CD4-positive, alpha-beta T cell treated with Interleukin-4 for 1 hour (primary cell): ENCODE measurements at regions not wholly inside any gene's neighbourhood (a gene's known extent, or its start where the extent isn't known, plus 50 kb on each side); places are given as distances from the start of the nearest gene placed in this dataset.

ENCODE experiments used
- DNase-seq, 2 donors: peaks; one replicate each; pipeline ENCODE4 v3.0.0-alpha.2; 2020 to 2022

DNA sequence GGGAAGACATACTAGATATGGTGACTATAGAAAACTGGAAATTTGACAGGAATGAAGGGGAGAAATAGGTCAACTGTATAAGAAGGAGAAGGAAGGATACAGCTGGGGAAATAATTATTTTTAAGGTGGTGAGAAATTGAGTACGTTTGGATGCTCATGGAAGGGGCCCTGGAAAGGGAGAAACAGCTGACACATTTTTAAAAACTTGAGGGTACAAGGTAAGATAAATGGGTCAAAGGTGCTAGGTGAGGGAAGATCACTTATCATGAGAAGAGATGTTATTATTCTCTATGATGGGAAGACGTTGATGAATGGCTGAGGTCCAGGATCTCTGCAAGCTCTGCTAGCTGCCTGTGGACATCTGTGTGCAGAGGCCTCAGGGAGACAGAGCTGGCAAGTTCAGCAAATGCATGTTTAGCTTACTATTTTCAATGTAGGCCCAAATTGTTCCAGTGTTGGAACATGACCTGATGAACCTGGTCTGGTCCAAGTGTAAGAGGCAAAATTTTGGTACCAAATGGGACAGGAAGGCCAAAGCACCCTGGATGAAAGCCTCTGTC is 181.7 kb downstream of the MTRR start:
- no peak for DNase-seq

DNA sequence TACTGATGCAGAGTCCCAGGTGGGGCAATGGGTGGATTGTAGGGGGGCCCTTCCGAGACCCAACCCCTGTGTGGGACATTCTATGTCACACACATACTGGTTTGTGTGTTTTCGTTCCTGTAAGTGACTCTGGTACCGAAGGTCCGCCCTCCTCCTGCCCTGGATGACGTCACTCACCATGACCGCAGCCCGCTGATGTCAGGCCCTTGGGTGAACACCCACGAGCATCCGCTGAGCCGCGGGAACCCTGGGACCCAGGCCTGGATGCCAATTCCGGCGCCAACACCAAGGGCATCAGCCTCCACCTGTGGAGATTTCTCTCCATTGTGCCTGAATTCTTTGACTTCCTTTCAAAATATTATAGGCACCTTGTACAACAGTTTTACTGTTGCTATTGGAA is 184.3 kb downstream of the MTRR start:
- no peak for DNase-seq

- DNase-seq = no peak
Observed at GRCh38 chr5:8057769-8058168, 188.8 kb downstream of the MTRR start.

DNA sequence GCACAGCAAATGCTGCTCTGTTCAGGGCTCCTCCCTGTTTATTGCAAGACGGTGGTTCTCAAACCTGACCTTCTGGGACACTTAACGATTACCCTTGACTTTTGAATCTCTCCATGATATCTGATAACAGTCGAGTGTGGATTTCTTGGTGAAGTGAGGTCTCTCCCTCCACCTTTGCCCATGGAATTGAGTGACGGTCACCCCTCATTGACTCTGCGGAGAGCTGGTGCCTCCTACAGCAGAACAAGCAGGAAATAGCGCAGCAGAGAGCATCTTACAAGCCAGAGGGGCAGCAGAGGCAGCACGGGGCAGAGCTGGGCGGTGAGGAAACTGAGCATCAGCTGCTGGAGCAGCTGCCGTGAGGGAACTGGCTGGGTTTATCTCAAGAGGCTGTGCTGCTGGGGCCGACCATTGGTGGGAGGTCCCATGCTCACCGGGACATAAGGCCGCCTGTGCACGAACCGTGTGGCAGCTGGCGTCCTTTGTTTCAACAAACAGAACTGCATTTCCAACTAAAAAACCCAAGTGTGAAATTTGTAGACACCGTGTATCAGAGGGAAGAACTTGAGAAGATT is 189.8 kb downstream of the MTRR start:
- DNase-seq = no peak

DNA sequence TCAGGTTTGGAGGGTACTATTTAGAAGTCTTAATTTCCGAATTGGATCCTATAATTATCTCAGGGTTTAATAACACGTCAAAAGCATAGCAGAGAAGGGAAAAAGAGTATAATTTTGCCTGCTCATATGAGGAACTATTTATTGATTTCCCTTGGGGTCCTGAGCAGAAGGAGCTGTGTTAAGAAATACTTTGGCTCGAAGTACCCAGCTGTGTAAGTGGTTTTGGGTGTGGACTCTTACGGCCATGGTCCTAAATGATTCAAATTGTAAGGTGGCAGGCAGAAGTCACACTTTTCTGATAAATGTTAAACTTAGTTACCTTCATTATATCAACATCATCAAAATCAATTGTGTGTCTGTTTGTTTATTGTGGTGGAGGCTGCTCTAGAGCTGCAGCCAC is 190.4 kb downstream of the MTRR start:
- no peak for DNase-seq

DNA sequence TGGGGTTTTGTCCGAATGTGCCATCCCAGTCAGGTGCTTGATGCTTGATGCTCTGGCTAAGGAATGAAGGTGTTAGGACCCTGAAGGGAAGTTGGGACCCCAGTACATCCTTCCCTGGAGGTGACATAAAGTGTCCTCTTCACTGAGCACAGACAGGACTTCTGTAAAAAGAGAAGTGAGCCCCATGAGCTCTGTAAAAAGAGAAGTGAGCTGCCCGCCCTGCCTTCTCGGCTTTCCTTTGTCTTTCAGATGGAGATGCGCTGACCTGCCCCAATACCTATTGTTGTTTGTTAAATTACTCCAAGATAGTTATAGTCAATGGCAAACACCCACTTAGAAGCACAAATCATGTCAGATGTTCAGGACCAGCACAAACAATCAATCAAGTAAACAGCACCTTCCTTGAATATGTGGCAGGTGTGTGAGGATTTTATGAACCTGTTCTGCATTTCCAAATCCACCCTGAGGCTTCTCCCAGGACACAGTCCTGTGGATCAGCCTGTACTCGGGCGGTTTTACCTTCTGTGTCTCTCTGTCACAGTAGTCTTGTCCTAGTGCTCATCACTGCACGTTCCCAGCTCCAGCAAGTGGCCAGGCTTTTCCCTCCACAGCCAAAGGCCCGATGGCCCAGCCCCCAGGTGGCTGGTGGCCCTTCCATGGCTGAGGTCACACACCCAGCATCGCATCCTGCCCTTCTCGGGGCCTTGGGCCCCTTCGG is 191.4 kb downstream of the MTRR start:
- DNase-seq = no peak

DNA sequence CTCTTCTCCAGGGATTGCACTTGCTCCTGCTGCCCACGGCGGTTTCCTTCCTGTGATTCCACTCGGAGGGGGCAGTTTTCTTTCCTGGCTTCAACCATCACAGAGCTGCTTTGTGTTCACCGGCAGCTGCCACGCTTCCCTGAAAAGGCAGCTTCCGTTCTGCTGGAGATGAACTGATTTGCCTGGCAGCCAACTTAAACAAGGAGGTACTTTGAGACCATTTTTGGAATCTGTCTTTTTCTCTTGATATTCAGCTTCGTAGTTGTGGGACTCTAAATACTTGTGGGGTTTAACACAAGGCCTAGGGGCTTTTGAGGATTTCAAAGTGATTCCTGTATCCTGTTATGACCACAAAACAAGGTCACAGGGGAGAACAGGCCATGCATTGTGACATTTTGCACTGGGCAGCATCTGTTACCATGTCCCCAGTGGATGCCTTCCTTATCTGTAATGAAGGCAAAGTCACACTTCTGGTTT is 192.0 kb downstream of the MTRR start:
- DNase-seq = no peak

DNA sequence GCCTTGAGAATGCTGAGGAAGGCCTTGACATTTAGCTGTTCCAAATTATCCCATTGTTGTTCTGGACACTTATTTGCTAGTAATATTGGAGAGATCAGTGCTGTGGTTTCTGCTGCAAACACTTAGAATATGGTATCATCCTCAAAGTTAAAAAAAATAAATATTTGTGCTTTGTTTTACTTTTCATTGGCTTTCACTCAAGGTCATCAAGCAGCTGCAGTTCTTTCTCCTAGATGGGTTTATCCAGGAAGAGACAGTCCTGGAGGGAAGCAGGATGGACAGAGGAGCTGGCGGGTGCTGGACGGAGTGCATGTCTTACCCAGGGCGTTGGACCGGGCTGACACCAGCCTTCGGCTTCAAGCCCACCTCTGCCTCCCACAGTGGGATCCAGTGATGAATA is 193.6 kb downstream of the MTRR start:
- no peak for DNase-seq

DNA sequence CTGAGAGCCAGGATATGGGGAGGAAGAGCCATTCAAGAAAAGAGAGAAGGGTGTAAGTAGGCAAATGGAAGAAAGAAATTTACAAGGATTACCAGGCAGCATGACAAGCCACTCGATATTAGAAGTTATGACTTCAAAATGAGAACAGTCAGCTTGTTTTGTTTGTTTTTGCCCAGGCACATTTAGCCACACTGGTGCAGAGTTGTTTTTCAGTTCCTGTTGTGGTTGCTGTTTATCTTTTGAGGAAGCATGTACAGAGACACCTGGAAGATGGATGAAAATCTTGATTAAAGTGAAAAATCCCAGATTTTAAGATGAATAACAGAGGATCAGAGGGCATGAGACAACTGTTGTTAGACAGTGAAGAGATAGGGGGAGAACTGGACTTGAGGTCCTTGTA is 199.1 kb downstream of the MTRR start:
- no peak for DNase-seq

DNA sequence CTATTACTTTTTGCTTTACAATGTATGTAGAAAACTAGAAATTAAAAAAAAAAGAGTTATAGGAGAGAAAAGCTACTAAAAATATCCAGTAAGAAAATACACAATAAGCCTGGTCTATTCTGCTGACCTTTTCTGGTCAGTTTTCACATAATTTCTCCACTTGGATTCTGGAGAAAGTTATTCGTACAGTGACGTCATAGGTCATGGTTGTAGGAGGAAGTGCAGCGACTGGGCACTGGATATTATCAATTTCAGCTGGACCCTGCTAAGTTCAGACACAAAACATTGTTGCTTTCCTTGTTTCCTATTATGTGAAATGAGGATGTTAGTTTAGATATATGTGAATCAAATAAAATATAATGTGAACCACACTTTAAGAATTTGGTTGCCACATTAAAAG is 201.2 kb downstream of the MTRR start:
- DNase-seq = no peak

GRCh38 chr5:8079056-8079455 is 210.1 kb downstream of the MTRR start:
- DNase-seq = no peak

DNA sequence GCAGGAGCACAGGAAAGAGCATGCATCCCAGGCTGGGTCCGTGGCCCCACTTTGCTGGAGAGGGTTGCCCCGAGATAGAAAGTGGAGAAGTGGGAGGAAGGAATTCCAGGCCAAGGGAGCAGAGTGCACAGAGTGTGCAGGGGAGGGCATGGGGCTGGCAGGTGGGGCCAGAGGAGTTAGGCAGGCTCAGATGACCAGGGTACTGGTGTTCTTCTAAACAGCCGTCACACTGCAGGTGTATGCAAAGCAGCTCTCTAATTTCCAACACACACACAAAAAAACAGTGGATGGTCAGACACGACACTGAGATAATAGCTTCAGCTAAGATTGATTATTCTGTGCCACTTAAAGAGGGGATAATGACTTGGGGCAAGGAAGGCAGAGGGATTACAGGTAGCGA is 212.2 kb downstream of the MTRR start:
- no peak for DNase-seq

- no peak for DNase-seq
Observed at GRCh38 chr5:8093669-8094068, 224.7 kb downstream of the MTRR start.

DNA sequence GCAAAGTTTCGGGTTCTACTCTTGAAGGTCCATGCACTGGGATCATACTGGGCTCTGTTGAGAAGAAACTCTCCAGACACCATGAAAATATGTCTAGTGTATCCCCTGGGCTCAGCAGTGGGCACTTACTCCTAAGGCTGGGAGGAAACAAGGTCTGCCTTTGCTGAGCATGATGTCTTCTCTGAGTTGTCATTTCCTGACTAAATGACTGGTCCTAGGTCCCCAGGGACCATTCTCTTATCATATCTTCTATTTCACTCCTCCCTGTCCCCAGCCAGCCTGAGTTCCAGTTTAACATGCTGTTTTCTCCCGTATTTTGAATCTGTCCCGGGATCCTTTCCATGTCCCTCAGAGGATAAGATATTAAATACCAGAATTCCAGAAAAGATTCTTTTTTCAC is 225.4 kb downstream of the MTRR start:
- no peak for DNase-seq

- DNase-seq = no peak
Observed at GRCh38 chr5:8097146-8097545, 228.2 kb downstream of the MTRR start.

- no peak for DNase-seq
Observed at GRCh38 chr5:8098081-8098480, 229.1 kb downstream of the MTRR start.

GRCh38 chr5:8102714-8103113 is 233.8 kb downstream of the MTRR start:
- DNase-seq = no peak

GRCh38 chr5:8114597-8115266 is 245.8 kb downstream of the MTRR start:
- DNase-seq = no peak

GRCh38 chr5:8123559-8123958 is 254.6 kb downstream of the MTRR start:
- DNase-seq = no peak

DNA sequence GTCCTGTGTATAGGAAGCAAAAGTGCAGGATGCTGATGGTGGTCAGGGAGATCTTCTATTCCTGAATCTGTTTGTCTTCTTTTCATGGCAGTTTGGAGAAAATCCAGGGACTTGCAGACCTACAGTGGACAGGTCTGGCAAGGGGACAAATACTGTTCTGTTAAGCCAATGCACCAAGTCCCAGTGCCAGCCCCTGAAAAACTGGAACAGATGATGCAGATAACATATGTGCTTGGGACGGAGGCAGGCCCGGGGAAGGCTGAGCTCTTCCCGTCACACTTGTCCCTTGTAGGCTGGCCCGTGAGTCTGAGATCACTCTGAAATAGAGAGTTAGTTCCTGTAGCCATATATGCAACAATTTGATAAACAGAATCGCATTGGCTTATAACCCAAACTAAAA is 265.7 kb downstream of the MTRR start:
- DNase-seq = no peak

GRCh38 chr5:8135742-8136141 is 266.8 kb downstream of the MTRR start:
- no peak for DNase-seq

DNA sequence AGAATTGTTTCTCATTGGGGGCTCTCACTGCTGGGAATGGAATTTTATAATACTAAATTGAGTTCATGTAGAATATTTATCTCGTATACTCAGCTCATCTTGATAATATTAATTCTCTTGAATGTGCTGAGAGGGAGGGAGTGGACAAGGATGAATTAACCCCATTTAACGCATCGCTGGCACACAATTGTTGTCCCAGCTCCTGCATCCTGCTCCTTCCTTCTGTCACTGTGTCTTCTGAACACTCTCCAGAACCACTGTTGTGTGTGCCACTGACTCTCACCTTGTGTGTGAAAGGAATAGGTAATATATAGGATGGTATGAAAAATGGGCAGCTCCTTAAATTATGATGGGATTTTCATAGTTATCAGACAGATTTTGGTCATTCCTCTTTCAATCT is 267.3 kb downstream of the MTRR start:
- no peak for DNase-seq

- DNase-seq = no peak
Observed at GRCh38 chr5:8137941-8138550, 269.1 kb downstream of the MTRR start.

DNA sequence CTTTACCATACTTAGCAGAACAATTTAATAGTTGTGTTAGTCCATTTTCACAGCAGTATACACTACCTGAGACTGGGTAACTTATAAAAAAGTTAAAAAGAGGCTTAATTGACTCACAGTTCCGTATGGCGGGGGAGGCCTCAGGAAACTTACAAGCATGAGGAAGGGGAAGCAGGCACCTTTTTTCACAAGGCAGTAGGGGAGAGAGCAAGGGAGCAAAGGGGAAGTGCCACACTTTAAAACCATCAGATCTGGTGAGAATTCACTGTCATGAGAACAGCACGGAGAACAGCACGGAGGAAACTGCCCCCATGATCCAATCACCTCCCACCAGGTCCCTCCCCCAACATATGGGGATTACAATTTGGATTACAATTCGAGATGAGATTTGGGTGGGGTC is 269.9 kb downstream of the MTRR start:
- DNase-seq = no peak
